ENCODE measurements at regions not wholly inside any gene's neighbourhood (a gene's known extent, or its start where the extent isn't known, plus 50 kb on each side); places are given as distances from the start of the nearest gene placed in this dataset.

GRCh38 chr5:2902742-2903297 is 151.3 kb upstream of the IRX2 start (continued):
- no peak for TF ChIP-seq TBP (optimal IDR thresholded peaks at IDR 0.05; ENCODE audit: low read depth, low read length)

- ATAC-seq (no peak; the same call in 2 of the 3 replicates), FAIRE-seq (no peak), DNase-seq (ENCODE audit: extremely low read depth in 1 of 4, low spot score in 3 of 4) (no peak)
- 0% methylated on average over 5 of the region's 5 CpGs for WGBS (ENCODE audit: insufficient coverage, low coverage, missing lambda C conversion rate)
- H3K79me2 ChIP-seq (ENCODE audit: control insufficient read depth, insufficient read depth, low read length), result no peaks in the 10 kb centered on the region
- ChIA-PET CTCF (ENCODE audit: low intra/inter-chr PET ratio) (no interaction called here), POLR2A (interaction anchor here (0.7 to 1.2 kb wide), 2 partner anchors 10 to 32 kb away, joined by 3 read pairs; no protein-coding TSS in a partner anchor)
- H3K27ac ChIP-seq (ENCODE audit: extremely low read depth, low read depth, low read length), result no peak overlapping the region; the same call in 2 of the 3 replicates
- no peaks in the 10 kb centered on the region for H4K20me1 ChIP-seq (replicated peaks; ENCODE audit: control insufficient read depth, insufficient read depth, low read length)
- H2AFZ ChIP-seq (ENCODE audit: low read depth, low read length), result no peak overlapping the region
- H3K36me3 ChIP-seq (ENCODE audit: control insufficient read depth, insufficient read depth, low read length), result no peaks in the 10 kb centered on the region
- H3K4me3 ChIP-seq, result no peak overlapping the region
- H3K9me3 ChIP-seq (replicated peaks; ENCODE audit: control insufficient read depth, insufficient read depth, low read depth, low read length), result no peaks in the 10 kb centered on the region
- no peaks in the 10 kb centered on the region for H3K4me1 ChIP-seq (replicated peaks in 1 of 2; ENCODE audit: control insufficient read depth in 2 of 2, insufficient read depth in 2 of 2, low read length in 2 of 2)
- peaks cover 0 to 36% of the 10 kb centered on the region in 2 experiments; a peak in 3 of 5 replicates for H3K27me3 ChIP-seq (ENCODE audit: control insufficient read depth in 2 of 2, insufficient read depth in 2 of 2, low read length in 2 of 2)
- BruUV-seq (replicated peaks), result no TSS peak
- H3K4me2 ChIP-seq (ENCODE audit: insufficient read depth, low read length), result no peak overlapping the region
- intact Hi-C loops (cut with micrococcal nuclease) (no loop called here), in situ Hi-C loops (cut with MboI) (no loop called here)
- no peak overlapping the region for H3K9ac ChIP-seq (ENCODE audit: insufficient read depth in 1 of 2, low read depth in 2 of 2, low read length in 2 of 2)
- H3K9me1 ChIP-seq (ENCODE audit: control insufficient read depth, insufficient read depth, low read length), result no peaks in the 10 kb centered on the region
- TF ChIP-seq CBFB (CRISPR knock-in tag; IDR thresholded peaks at IDR 0.05) (no peak), SNAPC5 (CRISPR knock-in tag; IDR thresholded peaks at IDR 0.05) (no peak), CBX3 (IDR thresholded peaks at IDR 0.05; ENCODE audit: borderline replicate concordance in 1 of 2, low read length in 2 of 2) (no peak), ZNF146 (CRISPR knock-in tag; IDR thresholded peaks at IDR 0.05; ENCODE audit: unreplicated experiment) (no peak), PTBP1 (IDR thresholded peaks at IDR 0.05; ENCODE audit: low read depth, low read length) (no peak), DPF2 (IDR thresholded peaks at IDR 0.05) (no peak), SETDB1 (IDR thresholded peaks at IDR 0.05; ENCODE audit: low read length) (no peak), CREBBP (IDR thresholded peaks at IDR 0.05; ENCODE audit: low read depth, low read length) (no peak), NEUROD1 (IDR thresholded peaks at IDR 0.05; ENCODE audit: borderline replicate concordance, low read depth, low read length, partially characterized antibody) (no peak), PHB2 (IDR thresholded peaks at IDR 0.05; ENCODE audit: low read depth) (no peak), ZBTB2 (IDR thresholded peaks at IDR 0.05) (no peak), SMARCE1 (IDR thresholded peaks at IDR 0.05) (no peak), RBM25 (IDR thresholded peaks at IDR 0.05; ENCODE audit: low read depth, low read length, severe bottlenecking) (no peak), SP2 (IDR thresholded peaks at IDR 0.05; ENCODE audit: extremely low read depth, low read depth, low read length, poor library complexity, severe bottlenecking) (no peak)
- TF ChIP-seq, protein P1, sequence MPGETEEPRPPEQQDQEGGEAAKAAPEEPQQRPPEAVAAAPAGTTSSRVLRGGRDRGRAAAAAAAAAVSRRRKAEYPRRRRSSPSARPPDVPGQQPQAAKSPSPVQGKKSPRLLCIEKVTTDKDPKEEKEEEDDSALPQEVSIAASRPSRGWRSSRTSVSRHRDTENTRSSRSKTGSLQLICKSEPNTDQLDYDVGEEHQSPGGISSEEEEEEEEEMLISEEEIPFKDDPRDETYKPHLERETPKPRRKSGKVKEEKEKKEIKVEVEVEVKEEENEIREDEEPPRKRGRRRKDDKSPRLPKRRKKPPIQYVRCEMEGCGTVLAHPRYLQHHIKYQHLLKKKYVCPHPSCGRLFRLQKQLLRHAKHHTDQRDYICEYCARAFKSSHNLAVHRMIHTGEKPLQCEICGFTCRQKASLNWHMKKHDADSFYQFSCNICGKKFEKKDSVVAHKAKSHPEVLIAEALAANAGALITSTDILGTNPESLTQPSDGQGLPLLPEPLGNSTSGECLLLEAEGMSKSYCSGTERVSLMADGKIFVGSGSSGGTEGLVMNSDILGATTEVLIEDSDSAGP (CRISPR knock-in tag; IDR thresholded peaks at IDR 0.05), result no peak
These were observed 150.7 kb upstream of the IRX2 start for GRCh38 chr5:2902186-2902585.
